ENCODE measurements at regions not wholly inside any gene's neighbourhood (a gene's known extent, or its start where the extent isn't known, plus 50 kb on each side); places are given as distances from the start of the nearest gene placed in this dataset.
A peak's percentile ranks its signal among the peaks of the same experiment; 100 is the strongest.

GRCh38 chr1:13926556-13926955 lies 226.6 kb downstream of the PRDM2 start:
- no peak for DNase-seq

GRCh38 chr1:13927736-13928135 lies 227.7 kb downstream of the PRDM2 start:
- DNase-seq, result no peak

- DNase-seq, result no peak
These were observed 229.3 kb downstream of the PRDM2 start for GRCh38 chr1:13929313-13929712.

GRCh38 chr1:13930151-13930550 lies 230.2 kb downstream of the PRDM2 start:
- no peak for DNase-seq

- DNase-seq, result no peak
These were observed 231.2 kb downstream of the PRDM2 start for GRCh38 chr1:13931226-13931625.

GRCh38 chr1:13935336-13935735 lies 235.3 kb downstream of the PRDM2 start:
- no peak for DNase-seq

GRCh38 chr1:13941315-13941714 lies 241.3 kb downstream of the PRDM2 start:
- no peak for DNase-seq

- DNase-seq, result no peak
These were observed 243.1 kb downstream of the PRDM2 start for GRCh38 chr1:13943055-13943454.

GRCh38 chr1:13945856-13946255 lies 245.9 kb downstream of the PRDM2 start:
- no peak for DNase-seq

- DNase-seq, result no peak
These were observed 247.7 kb downstream of the PRDM2 start for GRCh38 chr1:13947658-13948057.

- no peak for DNase-seq
These were observed 248.4 kb downstream of the PRDM2 start for GRCh38 chr1:13948396-13948795.

- DNase-seq, result no peak
These were observed 249.0 kb downstream of the PRDM2 start for GRCh38 chr1:13948888-13949391.

GRCh38 chr1:13949546-13949945 lies 249.6 kb downstream of the PRDM2 start:
- DNase-seq, result no peak

GRCh38 chr1:13950637-13951036 lies 250.6 kb downstream of the PRDM2 start:
- DNase-seq, result no peak

GRCh38 chr1:13951793-13952751 lies 252.1 kb downstream of the PRDM2 start:
- no peak for DNase-seq

GRCh38 chr1:13952985-13953384 lies 253.0 kb downstream of the PRDM2 start:
- DNase-seq, result no peak

- no peak for DNase-seq
These were observed 256.4 kb downstream of the PRDM2 start for GRCh38 chr1:13956393-13956792.

- DNase-seq, result peak; percentile 50
These were observed 260.5 kb downstream of the PRDM2 start for GRCh38 chr1:13960375-13960987.

- DNase-seq, result no peak
These were observed 264.8 kb downstream of the PRDM2 start for GRCh38 chr1:13964768-13965167.

GRCh38 chr1:13965770-13966398 lies 265.9 kb downstream of the PRDM2 start:
- DNase-seq, result no peak

- DNase-seq, result no peak
These were observed 267.7 kb downstream of the PRDM2 start for GRCh38 chr1:13967707-13968106.

GRCh38 chr1:13968361-13968760 lies 268.4 kb downstream of the PRDM2 start:
- no peak for DNase-seq

GRCh38 chr1:13970631-13971247 lies 270.8 kb downstream of the PRDM2 start:
- no peak for DNase-seq

All from activated T-cell treated with anti-CD3 and anti-CD28 coated beads for 4 hours (primary cell).